LNCAP (cell line): ENCODE measurements at regions not wholly inside any gene's neighbourhood (a gene's known extent, or its start where the extent isn't known, plus 50 kb on each side); places are given as distances from the start of the nearest gene placed in this dataset.

Experiments
- TF ChIP-seq, protein P1 (sequence below): fragments of 450-650 bp; IDR thresholded peaks from 2 replicates; pipeline ENCODE4 v1.5.1; 2017; ENCODE audit warnings: mild to moderate bottlenecking

DNA sequence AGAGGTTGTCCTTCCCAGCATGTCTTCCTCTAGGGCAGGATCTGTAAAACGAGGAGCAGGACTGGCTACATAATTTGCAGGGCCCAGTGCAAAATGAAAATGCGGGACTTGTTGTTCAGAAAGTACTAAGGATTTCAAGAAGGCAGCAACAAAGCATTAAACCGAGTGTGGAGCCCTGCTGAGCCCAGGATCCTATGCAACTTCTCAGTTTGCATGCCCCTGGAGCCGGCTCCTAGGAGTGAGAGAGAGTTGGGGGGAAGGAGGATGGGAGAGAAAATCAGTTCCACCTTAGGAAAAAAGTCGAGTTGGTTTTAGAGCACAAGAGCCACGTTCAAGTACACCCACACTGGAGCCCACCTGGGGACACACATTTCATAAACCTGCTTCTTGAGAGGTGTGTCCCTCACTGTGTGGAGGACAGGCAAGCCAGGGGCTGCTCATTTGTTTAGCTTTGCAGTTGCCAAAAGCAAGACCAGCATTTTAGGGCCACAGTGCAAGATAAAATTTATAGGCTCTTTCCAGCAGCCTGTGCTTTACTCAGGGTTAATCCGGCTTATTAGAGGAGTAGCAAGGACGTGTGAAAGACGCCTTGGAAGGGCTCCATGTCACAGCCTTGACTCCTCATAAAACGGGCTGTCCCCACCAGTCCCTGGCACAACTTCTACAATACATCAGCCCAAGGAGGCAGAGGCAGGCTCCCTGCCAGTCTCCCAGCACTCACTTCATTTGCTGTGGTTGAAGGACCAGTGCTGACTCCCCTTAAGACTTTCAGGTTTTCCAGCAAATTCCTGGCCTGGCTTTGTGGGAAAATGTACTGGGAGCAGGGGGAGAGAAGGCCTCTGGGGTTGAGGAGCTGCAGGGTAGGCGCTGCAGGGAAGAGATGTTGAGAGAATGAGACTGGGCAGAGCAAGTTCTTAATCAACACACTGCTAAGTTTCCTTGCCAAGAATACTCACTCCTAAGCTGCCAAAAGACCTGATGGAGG, 159.7 kb upstream of the SEMA6A start:
- TF ChIP-seq, protein P1, sequence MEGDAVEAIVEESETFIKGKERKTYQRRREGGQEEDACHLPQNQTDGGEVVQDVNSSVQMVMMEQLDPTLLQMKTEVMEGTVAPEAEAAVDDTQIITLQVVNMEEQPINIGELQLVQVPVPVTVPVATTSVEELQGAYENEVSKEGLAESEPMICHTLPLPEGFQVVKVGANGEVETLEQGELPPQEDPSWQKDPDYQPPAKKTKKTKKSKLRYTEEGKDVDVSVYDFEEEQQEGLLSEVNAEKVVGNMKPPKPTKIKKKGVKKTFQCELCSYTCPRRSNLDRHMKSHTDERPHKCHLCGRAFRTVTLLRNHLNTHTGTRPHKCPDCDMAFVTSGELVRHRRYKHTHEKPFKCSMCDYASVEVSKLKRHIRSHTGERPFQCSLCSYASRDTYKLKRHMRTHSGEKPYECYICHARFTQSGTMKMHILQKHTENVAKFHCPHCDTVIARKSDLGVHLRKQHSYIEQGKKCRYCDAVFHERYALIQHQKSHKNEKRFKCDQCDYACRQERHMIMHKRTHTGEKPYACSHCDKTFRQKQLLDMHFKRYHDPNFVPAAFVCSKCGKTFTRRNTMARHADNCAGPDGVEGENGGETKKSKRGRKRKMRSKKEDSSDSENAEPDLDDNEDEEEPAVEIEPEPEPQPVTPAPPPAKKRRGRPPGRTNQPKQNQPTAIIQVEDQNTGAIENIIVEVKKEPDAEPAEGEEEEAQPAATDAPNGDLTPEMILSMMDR = no peak

DNA sequence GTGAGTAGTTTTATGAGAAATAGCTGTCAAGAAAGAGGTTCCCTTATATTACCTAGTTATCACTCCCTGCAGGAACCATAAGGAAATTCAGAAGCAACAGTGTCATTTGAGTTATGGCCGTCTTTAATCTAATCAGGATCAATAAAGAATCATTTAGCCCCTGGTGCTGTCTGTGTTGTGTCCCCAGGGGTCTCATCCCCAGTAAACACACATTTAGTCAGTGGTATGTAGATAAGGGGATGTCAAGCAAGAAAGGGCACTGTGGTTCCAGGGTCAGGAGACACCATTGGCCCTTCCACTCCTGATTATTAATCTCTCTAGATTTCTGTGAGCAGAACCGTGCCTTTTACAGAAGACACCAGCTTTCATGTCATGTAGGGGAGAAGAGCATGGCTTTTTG, 158.0 kb upstream of the SEMA6A start:
- TF ChIP-seq, protein P1 = no peak

GRCh38 chr5:116731432-116731831, 156.8 kb upstream of the SEMA6A start:
- TF ChIP-seq, protein P1 = no peak

GRCh38 chr5:116730706-116731105, 156.1 kb upstream of the SEMA6A start:
- TF ChIP-seq, protein P1 = no peak

DNA sequence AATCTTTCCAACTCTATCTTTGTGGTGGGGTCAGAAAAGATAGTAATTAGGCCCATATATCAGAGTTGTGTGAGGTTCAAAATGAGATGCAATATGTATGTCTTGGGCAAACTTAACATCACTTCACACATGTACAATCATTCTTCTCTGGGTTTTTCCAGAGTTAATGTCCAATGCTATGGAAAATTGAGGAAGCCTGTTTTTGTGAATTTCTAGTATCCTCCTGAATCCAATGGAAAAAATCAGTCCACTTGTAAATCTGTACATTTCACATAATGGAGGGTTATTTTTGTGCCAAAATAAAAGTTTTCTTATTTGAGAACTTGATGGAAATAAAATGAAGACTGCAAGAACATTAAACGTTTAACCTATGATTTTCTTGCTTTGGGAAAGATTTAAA, 155.6 kb upstream of the SEMA6A start:
- TF ChIP-seq, protein P1 = no peak

DNA sequence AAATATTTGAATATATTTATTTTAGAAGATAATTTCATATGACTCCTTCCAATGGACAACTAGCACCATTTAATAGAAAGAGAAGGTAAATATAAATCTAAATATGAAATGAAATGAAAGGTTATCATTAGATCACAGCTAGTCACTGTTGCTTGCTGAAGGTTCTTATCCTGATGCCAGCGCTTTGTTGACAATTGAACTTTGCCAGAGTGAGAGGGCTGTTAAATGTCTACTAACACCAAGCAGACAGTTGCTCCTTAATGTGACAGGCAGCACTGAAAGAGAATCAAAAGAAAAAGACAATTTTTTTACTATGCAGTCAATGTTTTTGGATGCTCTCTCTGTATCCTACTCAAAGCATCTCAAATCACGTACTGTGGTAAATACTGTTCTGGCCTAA, 152.6 kb upstream of the SEMA6A start:
- TF ChIP-seq, protein P1 = no peak

- TF ChIP-seq, protein P1 = no peak
Measured at GRCh38 chr5:116724971-116725370, 150.3 kb upstream of the SEMA6A start.
